MM.1S (cell line): ENCODE measurements at regions not wholly inside any gene's neighbourhood (a gene's known extent, or its start where the extent isn't known, plus 50 kb on each side); places are given as distances from the start of the nearest gene placed in this dataset.

Source experiments
- CTCF ChIP-seq: fragments of 300-600 bp; sonication (generic); IDR thresholded peaks from 2 replicates; pipeline ENCODE4 v1.5.1; 2016; ENCODE audit warnings: antibody characterized with exemption, low read length, mixed read lengths
- EZH2phosphoT487 ChIP-seq: fragments of 300-600 bp; sonication (generic); IDR thresholded peaks from 2 replicates; pipeline ENCODE4 v1.6.1; 2018; ENCODE audit warnings: antibody characterized with exemption, low read length

DNA sequence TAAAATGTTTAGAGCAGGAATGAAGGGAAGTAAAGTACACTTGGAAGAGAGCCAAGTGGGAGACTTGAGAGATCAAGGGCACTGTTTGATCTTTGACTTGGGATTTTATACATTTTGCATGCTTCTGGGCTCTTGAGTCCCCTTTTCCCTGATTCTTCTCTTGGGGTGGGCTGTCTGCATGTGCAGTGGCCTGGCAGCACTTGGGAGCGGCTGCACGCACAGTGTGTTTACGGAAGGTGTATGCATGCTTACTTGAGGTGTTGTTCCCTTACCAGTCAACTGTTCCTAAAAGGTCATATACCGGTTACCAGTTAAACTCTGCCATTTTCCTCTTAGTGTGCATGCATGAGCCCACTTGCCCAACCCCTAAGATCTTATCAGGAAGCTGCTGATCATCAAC lies 377.7 kb downstream of the CYLC2 start:
- no peak for TF ChIP-seq CTCF
- no peak for TF ChIP-seq EZH2phosphoT487
